ENCODE measurements at regions not wholly inside any gene's neighbourhood (a gene's known extent, or its start where the extent isn't known, plus 50 kb on each side); places are given as distances from the start of the nearest gene placed in this dataset.

DNA sequence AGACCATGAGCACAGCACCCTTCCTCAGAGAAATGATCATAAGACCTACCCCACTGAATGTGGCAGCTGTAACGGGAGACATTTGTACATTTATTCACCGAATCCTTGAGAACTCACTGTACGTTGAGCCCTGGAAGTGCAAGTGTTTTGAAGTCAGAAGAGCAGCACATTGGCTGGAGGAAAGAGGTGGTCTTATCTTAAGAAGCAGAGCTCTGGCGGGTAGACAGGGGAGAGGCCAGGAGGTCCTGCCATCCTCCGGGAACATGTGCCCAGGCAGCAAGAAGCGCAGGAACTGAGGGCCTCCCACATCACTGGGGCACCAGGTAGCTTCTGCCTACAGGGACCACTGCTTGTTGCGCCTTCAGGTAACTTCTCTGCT lies 169.2 kb upstream of the IRF2BP2 start:
- Histone ChIP-seq H3K9me2 (no peaks in the 10 kb centered on the region), H3K4me2 (no peak overlapping the region), H2AFZ (ENCODE audit: low read depth) (no peak overlapping the region), H3K27me3 (ENCODE audit: insufficient read depth) (peaks cover 60% of the 10 kb centered on the region), H3K79me2 (ENCODE audit: insufficient read depth) (no peaks in the 10 kb centered on the region), H3K9ac (no peak overlapping the region), H4K20me1 (ENCODE audit: insufficient read depth) (no peaks in the 10 kb centered on the region), H3K9me3 (no peaks in the 10 kb centered on the region), H3F3A (replicated peaks; ENCODE audit: insufficient read depth) (no peaks in the 10 kb centered on the region), H3K4me3 (ENCODE audit: low read depth in 2 of 2, low read length in 1 of 2) (no peak overlapping the region), H3K27ac (ENCODE audit: low read depth in 2 of 2, low read length in 1 of 2) (no peak overlapping the region), H3K4me1 (ENCODE audit: control insufficient read depth in 1 of 2, insufficient read depth in 2 of 2, low read depth in 1 of 2, low read length in 1 of 2) (no peaks in the 10 kb centered on the region), H3K36me3 (replicated peaks in 1 of 2; ENCODE audit: control insufficient read depth in 1 of 2, insufficient read depth in 2 of 2, low read length in 1 of 2) (no peaks in the 10 kb centered on the region)
- TF ChIP-seq TEAD4 (IDR thresholded peaks at IDR 0.05; ENCODE audit: borderline replicate concordance, insufficient read depth) (no peak), RFX5 (IDR thresholded peaks at IDR 0.05; ENCODE audit: low read length) (no peak), EP300 (IDR thresholded peaks at IDR 0.05; ENCODE audit: borderline replicate concordance in 1 of 2, low read depth in 1 of 2, low read length in 1 of 2) (no peak), CHD2 (IDR thresholded peaks at IDR 0.05; ENCODE audit: low read length, partially characterized antibody) (no peak), RCOR1 (IDR thresholded peaks at IDR 0.05; ENCODE audit: low read length) (no peak)
- TF ChIP-seq, protein P1, sequence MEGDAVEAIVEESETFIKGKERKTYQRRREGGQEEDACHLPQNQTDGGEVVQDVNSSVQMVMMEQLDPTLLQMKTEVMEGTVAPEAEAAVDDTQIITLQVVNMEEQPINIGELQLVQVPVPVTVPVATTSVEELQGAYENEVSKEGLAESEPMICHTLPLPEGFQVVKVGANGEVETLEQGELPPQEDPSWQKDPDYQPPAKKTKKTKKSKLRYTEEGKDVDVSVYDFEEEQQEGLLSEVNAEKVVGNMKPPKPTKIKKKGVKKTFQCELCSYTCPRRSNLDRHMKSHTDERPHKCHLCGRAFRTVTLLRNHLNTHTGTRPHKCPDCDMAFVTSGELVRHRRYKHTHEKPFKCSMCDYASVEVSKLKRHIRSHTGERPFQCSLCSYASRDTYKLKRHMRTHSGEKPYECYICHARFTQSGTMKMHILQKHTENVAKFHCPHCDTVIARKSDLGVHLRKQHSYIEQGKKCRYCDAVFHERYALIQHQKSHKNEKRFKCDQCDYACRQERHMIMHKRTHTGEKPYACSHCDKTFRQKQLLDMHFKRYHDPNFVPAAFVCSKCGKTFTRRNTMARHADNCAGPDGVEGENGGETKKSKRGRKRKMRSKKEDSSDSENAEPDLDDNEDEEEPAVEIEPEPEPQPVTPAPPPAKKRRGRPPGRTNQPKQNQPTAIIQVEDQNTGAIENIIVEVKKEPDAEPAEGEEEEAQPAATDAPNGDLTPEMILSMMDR (IDR thresholded peaks at IDR 0.05): no peak
- 72% methylated on average over 7 of the region's 7 CpGs for WGBS (ENCODE audit: low lambda C conversion rate)
- ChIA-PET POLR2A (interaction anchor here (0.7 kb wide), 1 partner anchor 52 kb away, joined by 3 read pairs; no protein-coding TSS in a partner anchor), CTCF (no interaction called here)
- DNase-seq: no peak

- H3F3A ChIP-seq (replicated peaks; ENCODE audit: insufficient read depth): no peaks in the 10 kb centered on the region
- H3K27me3 ChIP-seq (ENCODE audit: insufficient read depth): peaks cover 60% of the 10 kb centered on the region
- no peak overlapping the region for H3K9ac ChIP-seq
- H3K9me3 ChIP-seq: no peaks in the 10 kb centered on the region
- DNase-seq: no peak
- H3K4me3 ChIP-seq (ENCODE audit: low read depth in 2 of 2, low read length in 1 of 2): no peak overlapping the region
- no peak overlapping the region for H2AFZ ChIP-seq (ENCODE audit: low read depth)
- H3K9me2 ChIP-seq: no peaks in the 10 kb centered on the region
- H3K4me2 ChIP-seq: no peak overlapping the region
- no peaks in the 10 kb centered on the region for H3K36me3 ChIP-seq (replicated peaks in 1 of 2; ENCODE audit: control insufficient read depth in 1 of 2, insufficient read depth in 2 of 2, low read length in 1 of 2)
- 59% methylated on average over 22 of the region's 22 CpGs for WGBS (ENCODE audit: low lambda C conversion rate)
- ChIA-PET POLR2A (no interaction called here), CTCF (no interaction called here)
- H3K4me1 ChIP-seq (ENCODE audit: control insufficient read depth in 1 of 2, insufficient read depth in 2 of 2, low read depth in 1 of 2, low read length in 1 of 2): no peaks in the 10 kb centered on the region
- H3K27ac ChIP-seq (ENCODE audit: low read depth in 2 of 2, low read length in 1 of 2): no peak overlapping the region
- no peaks in the 10 kb centered on the region for H3K79me2 ChIP-seq (ENCODE audit: insufficient read depth)
- no peaks in the 10 kb centered on the region for H4K20me1 ChIP-seq (ENCODE audit: insufficient read depth)
- TF ChIP-seq ZBTB33 (IDR thresholded peaks at IDR 0.05; ENCODE audit: borderline replicate concordance, low read depth) (no peak), RAD21 (IDR thresholded peaks at IDR 0.05; ENCODE audit: low read length) (no peak), RXRA (IDR thresholded peaks at IDR 0.05; ENCODE audit: borderline replicate concordance, low read depth) (no peak), ELF1 (IDR thresholded peaks at IDR 0.05) (no peak), SMC3 (IDR thresholded peaks at IDR 0.05; ENCODE audit: low read depth, low read length) (no peak), FOXJ3 (CRISPR knock-in tag; IDR thresholded peaks at IDR 0.05) (no peak)
- TF ChIP-seq, protein P1 (IDR thresholded peaks at IDR 0.05): no peak
- TF ChIP-seq, protein P2, sequence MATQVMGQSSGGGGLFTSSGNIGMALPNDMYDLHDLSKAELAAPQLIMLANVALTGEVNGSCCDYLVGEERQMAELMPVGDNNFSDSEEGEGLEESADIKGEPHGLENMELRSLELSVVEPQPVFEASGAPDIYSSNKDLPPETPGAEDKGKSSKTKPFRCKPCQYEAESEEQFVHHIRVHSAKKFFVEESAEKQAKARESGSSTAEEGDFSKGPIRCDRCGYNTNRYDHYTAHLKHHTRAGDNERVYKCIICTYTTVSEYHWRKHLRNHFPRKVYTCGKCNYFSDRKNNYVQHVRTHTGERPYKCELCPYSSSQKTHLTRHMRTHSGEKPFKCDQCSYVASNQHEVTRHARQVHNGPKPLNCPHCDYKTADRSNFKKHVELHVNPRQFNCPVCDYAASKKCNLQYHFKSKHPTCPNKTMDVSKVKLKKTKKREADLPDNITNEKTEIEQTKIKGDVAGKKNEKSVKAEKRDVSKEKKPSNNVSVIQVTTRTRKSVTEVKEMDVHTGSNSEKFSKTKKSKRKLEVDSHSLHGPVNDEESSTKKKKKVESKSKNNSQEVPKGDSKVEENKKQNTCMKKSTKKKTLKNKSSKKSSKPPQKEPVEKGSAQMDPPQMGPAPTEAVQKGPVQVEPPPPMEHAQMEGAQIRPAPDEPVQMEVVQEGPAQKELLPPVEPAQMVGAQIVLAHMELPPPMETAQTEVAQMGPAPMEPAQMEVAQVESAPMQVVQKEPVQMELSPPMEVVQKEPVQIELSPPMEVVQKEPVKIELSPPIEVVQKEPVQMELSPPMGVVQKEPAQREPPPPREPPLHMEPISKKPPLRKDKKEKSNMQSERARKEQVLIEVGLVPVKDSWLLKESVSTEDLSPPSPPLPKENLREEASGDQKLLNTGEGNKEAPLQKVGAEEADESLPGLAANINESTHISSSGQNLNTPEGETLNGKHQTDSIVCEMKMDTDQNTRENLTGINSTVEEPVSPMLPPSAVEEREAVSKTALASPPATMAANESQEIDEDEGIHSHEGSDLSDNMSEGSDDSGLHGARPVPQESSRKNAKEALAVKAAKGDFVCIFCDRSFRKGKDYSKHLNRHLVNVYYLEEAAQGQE (IDR thresholded peaks at IDR 0.05; ENCODE audit: low read depth, low read length): no peak
- TF ChIP-seq, protein P3, sequence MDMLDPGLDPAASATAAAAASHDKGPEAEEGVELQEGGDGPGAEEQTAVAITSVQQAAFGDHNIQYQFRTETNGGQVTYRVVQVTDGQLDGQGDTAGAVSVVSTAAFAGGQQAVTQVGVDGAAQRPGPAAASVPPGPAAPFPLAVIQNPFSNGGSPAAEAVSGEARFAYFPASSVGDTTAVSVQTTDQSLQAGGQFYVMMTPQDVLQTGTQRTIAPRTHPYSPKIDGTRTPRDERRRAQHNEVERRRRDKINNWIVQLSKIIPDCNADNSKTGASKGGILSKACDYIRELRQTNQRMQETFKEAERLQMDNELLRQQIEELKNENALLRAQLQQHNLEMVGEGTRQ (IDR thresholded peaks at IDR 0.05; ENCODE audit: borderline replicate concordance, low read depth, low read length): no peak
These were observed 168.5 kb upstream of the IRF2BP2 start for GRCh38 chr1:234778221-234779159.

All from SK-N-SH (cell line).